Right lobe of liver (tissue), 4 donors: ENCODE measurements at regions not wholly inside any gene's neighbourhood (a gene's known extent, or its start where the extent isn't known, plus 50 kb on each side); places are given as distances from the start of the nearest gene placed in this dataset.

Experiments
- POLR2A ChIP-seq: fragments of 450-650 bp; IDR thresholded peaks from one replicate; pipeline ENCODE4 v1.6.1; 2017; ENCODE audit warnings: antibody characterized with exemption, mild to moderate bottlenecking
- TF ChIP-seq, protein P1 (sequence below), 4 donors: fragments of 200-600 bp in 3 of 4; fragments of 450-650 bp in 1 of 4; IDR thresholded peaks; one replicate each; pipeline versions ENCODE4 v1.5.1 to v1.8.0; 2016 to 2022; ENCODE audit warnings: antibody characterized with exemption in 4 of 4, mild to moderate bottlenecking in 2 of 4
- donor health status: DM: no; HTN: no; CAD: no.
- donor health status: DM: no; HTN: no; CAD: no.
- donor health status: DM: no; HTN: yes; CAD: no.

- TF ChIP-seq, protein P1, sequence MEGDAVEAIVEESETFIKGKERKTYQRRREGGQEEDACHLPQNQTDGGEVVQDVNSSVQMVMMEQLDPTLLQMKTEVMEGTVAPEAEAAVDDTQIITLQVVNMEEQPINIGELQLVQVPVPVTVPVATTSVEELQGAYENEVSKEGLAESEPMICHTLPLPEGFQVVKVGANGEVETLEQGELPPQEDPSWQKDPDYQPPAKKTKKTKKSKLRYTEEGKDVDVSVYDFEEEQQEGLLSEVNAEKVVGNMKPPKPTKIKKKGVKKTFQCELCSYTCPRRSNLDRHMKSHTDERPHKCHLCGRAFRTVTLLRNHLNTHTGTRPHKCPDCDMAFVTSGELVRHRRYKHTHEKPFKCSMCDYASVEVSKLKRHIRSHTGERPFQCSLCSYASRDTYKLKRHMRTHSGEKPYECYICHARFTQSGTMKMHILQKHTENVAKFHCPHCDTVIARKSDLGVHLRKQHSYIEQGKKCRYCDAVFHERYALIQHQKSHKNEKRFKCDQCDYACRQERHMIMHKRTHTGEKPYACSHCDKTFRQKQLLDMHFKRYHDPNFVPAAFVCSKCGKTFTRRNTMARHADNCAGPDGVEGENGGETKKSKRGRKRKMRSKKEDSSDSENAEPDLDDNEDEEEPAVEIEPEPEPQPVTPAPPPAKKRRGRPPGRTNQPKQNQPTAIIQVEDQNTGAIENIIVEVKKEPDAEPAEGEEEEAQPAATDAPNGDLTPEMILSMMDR (IDR thresholded peaks at IDR 0.05): no peak
- TF ChIP-seq POLR2A: no peak
Observed at GRCh38 chr11:36837831-36838437, 239.9 kb upstream of the RAG2 start.
